IMR-90 (cell line): ENCODE measurements at regions not wholly inside any gene's neighbourhood (a gene's known extent, or its start where the extent isn't known, plus 50 kb on each side); places are given as distances from the start of the nearest gene placed in this dataset.

Experiments
- ATAC-seq: fragments of 200-7000 bp; cut with Tn5 transposase; 2 replicates; pipeline ENCODE4 v1.9.1; 2020; ENCODE audit warnings: low read depth, mild to moderate bottlenecking, moderate library complexity
- BruUV-seq: library from RNA; stranded (reverse); fragments of 400-500 nt; replicated peaks from 2 replicates; lab custom pipeline; 2021; lab: Mats Ljungman, UMichigan
- CTCF ChIA-PET: fragments of 300-600 bp; formaldehyde crosslinking; extraction: SDS; loops from one replicate; lab custom pipeline; 2021; ENCODE audit warnings: antibody characterized with exemption; lab: Yijun Ruan, JAX
- POLR2A ChIA-PET: fragments of 300-600 bp; sonication (Branson Sonifier 250); formaldehyde crosslinking; loops from one replicate; lab custom pipeline; 2022; ENCODE audit warnings: antibody characterized with exemption; ENCODE audit not compliant: unreplicated experiment; lab: Charles Lee
- DNase-seq: peaks from one replicate; pipeline ENCODE4 v3.0.0; 2013
- H2AFZ ChIP-seq: replicated peaks from 2 replicates; pipeline ENCODE3; 2013; ENCODE audit warnings: low read length, mild to moderate bottlenecking; ENCODE audit not compliant: poor library complexity
- H2AK5ac ChIP-seq: 2 replicates; pipeline ENCODE4 v1.6.1; 2013; ENCODE audit warnings: low read depth, low read length, inconsistent platforms
- H2AK9ac ChIP-seq: replicated peaks from 2 replicates; pipeline ENCODE3; 2013; ENCODE audit warnings: mild to moderate bottlenecking, low read depth, low read length, moderate library complexity; ENCODE audit not compliant: poor library complexity
- H2BK120ac ChIP-seq: 2 replicates; pipeline ENCODE4 v1.6.1; 2013; ENCODE audit warnings: low read depth, low read length, inconsistent platforms
- H2BK15ac ChIP-seq: 3 replicates; pipeline ENCODE4 v1.6.1; 2013; ENCODE audit warnings: low read depth, low read length, inconsistent platforms
- H2BK20ac ChIP-seq: 2 replicates; pipeline ENCODE4 v1.6.1; 2013; ENCODE audit warnings: low read depth, mild to moderate bottlenecking, inconsistent platforms, low read length, moderate library complexity
- H2BK5ac ChIP-seq: 2 replicates; pipeline ENCODE4 v1.6.1; 2013; ENCODE audit warnings: mild to moderate bottlenecking, low read depth, low read length, inconsistent platforms; ENCODE audit not compliant: poor library complexity, severe bottlenecking
- H3K14ac ChIP-seq: replicated peaks from 2 replicates; pipeline ENCODE4 v1.6.1; 2013; ENCODE audit warnings: low read depth, low read length, inconsistent platforms
- H3K18ac ChIP-seq: 2 replicates; pipeline ENCODE4 v1.6.1; 2013; ENCODE audit warnings: low read depth, low read length, control low read depth
- H3K23ac ChIP-seq: 2 replicates; pipeline ENCODE4 v1.6.1; 2013; ENCODE audit warnings: low read depth, low read length, inconsistent platforms
- H3K27ac ChIP-seq: 2 replicates; pipeline ENCODE4 v1.5.1; 2013; ENCODE audit warnings: mild to moderate bottlenecking, control low read depth, low read length; ENCODE audit not compliant: insufficient read depth
- H3K27me3 ChIP-seq: 2 replicates; pipeline ENCODE4 v1.6.1; 2013; ENCODE audit warnings: low read length; ENCODE audit not compliant: control insufficient read depth, insufficient read depth
- H3K36me3 ChIP-seq: 2 replicates; pipeline ENCODE4 v1.6.1; 2013; ENCODE audit warnings: low read length, mixed read lengths; ENCODE audit not compliant: control insufficient read depth, insufficient read depth
- H3K4ac ChIP-seq: 2 replicates; pipeline ENCODE4 v1.6.1; 2013; ENCODE audit warnings: low read depth, low read length, inconsistent platforms
- H3K4me1 ChIP-seq: 2 replicates; pipeline ENCODE4 v1.6.1; 2013; ENCODE audit warnings: low read length, mixed read lengths; ENCODE audit not compliant: control insufficient read depth, insufficient read depth
- H3K4me2 ChIP-seq: 2 replicates; pipeline ENCODE4 v1.6.1; 2013; ENCODE audit warnings: low read depth, mild to moderate bottlenecking, control low read depth, low read length, moderate library complexity
- H3K4me3 ChIP-seq: 2 replicates; pipeline ENCODE4 v1.5.1; 2013; ENCODE audit warnings: low read depth, mild to moderate bottlenecking, control low read depth, low read length, moderate library complexity; ENCODE audit not compliant: insufficient read depth
- H3K56ac ChIP-seq: 2 replicates; pipeline ENCODE4 v1.6.1; 2013; ENCODE audit warnings: low read length, inconsistent platforms; ENCODE audit not compliant: insufficient read depth; ENCODE audit errors: extremely low read depth
- H3K79me1 ChIP-seq, 2 experiments: 2 replicates each; pipeline ENCODE4 v1.6.1; 2013; ENCODE audit warnings: low read length in 2 of 2, inconsistent platforms in 1 of 2, low read depth in 1 of 2
- H3K9ac ChIP-seq: 2 replicates; pipeline ENCODE4 v1.6.1; 2013; ENCODE audit warnings: low read depth, low read length, control low read depth
- H3K9me1 ChIP-seq: 2 replicates; pipeline ENCODE4 v1.6.1; 2013; ENCODE audit warnings: low read length, inconsistent platforms; ENCODE audit not compliant: insufficient read depth
- H3K9me3 ChIP-seq: 2 replicates; pipeline ENCODE4 v1.6.1; 2013; ENCODE audit warnings: low read length; ENCODE audit not compliant: control insufficient read depth, insufficient read depth
- H4K20me1 ChIP-seq: 2 replicates; pipeline ENCODE4 v1.6.1; 2013; ENCODE audit warnings: low read length, inconsistent platforms; ENCODE audit not compliant: insufficient read depth
- H4K5ac ChIP-seq: 2 replicates; pipeline ENCODE4 v1.6.1; 2013; ENCODE audit warnings: mild to moderate bottlenecking, low read depth, low read length, control low read depth
- H4K8ac ChIP-seq, 2 experiments: 2 replicates each; pipeline ENCODE4 v1.6.1; 2013; ENCODE audit warnings: low read depth in 2 of 2, low read length in 2 of 2, control low read depth in 1 of 2, inconsistent platforms in 1 of 2
- H4K91ac ChIP-seq: 2 replicates; pipeline ENCODE4 v1.6.1; 2013; ENCODE audit warnings: low read depth, low read length, inconsistent platforms; ENCODE audit not compliant: insufficient read depth
- BHLHE40 ChIP-seq: fragments of 150-350 bp; IDR thresholded peaks from 2 replicates; pipeline ENCODE4 v1.6.1; 2016; ENCODE audit warnings: mild to moderate bottlenecking, low read depth, low read length
- CHD1 ChIP-seq: IDR thresholded peaks from 2 replicates; pipeline ENCODE4 v1.6.1; 2012; ENCODE audit warnings: low read depth, low read length, improper control_type of control experiment
- FOS ChIP-seq: fragments of 150-350 bp; IDR thresholded peaks from 2 replicates; pipeline ENCODE4 v1.6.1; 2016; ENCODE audit warnings: low read depth, low read length
- MXI1 ChIP-seq: IDR thresholded peaks from 2 replicates; pipeline ENCODE4 v1.6.1; 2012; ENCODE audit warnings: low read depth, mild to moderate bottlenecking, low read length, moderate library complexity, borderline replicate concordance
- POLR2A ChIP-seq: IDR thresholded peaks from 2 replicates; pipeline ENCODE4 v1.6.1; 2012; ENCODE audit warnings: mild to moderate bottlenecking, low read depth, low read length
- RAD21 ChIP-seq: IDR thresholded peaks from 2 replicates; pipeline ENCODE4 v1.6.1; 2012; ENCODE audit warnings: low read length, improper control_type of control experiment
- RFX5 ChIP-seq: IDR thresholded peaks from 2 replicates; pipeline ENCODE4 v1.8.0; 2012; ENCODE audit warnings: low read depth, mild to moderate bottlenecking, low read length, moderate library complexity
- USF2 ChIP-seq: fragments of 150-350 bp; IDR thresholded peaks from 2 replicates; pipeline ENCODE4 v1.6.1; 2017; ENCODE audit warnings: mild to moderate bottlenecking, antibody characterized with exemption, low read length, low read depth
- WGBS, 2 experiments: methylation state at CpG; one replicate each; pipeline versions ENCODE4 v1.1.5 to v1.1.7; 2013; ENCODE audit warnings: missing lambda C conversion rate in 2 of 2; ENCODE audit not compliant: insufficient read length in 1 of 2; ENCODE audit errors: extremely low coverage in 2 of 2; 5-methylcytosine and 5-hydroxymethylcytosine counted together
- dilution Hi-C: fragments of 300-500 bp; cut with HindIII; formaldehyde crosslinking; loops from one replicate; pipeline ENCODE4 v1.14.3; 2018; ENCODE audit warnings: low sequenced_read_pairs; ENCODE audit not compliant: unreplicated experiment
- in situ Hi-C: fragments of 300-500 bp; cut with MboI; formaldehyde crosslinking; loops from 3 replicates; pipeline ENCODE4 v1.14.3; 2019; ENCODE audit warnings: low sequenced_read_pairs, inconsistent platforms, mixed read lengths
- intact Hi-C: fragments of 100-400 bp; cut with micrococcal nuclease; formaldehyde crosslinking; loops from 2 replicates; pipeline ENCODE4 v1.10.0; 2022
- TF ChIP-seq, protein P1 (sequence below): fragments of 150-350 bp; IDR thresholded peaks from 2 replicates; pipeline ENCODE4 v1.6.1; 2016; ENCODE audit warnings: low read depth, mild to moderate bottlenecking, low read length, moderate library complexity, borderline replicate concordance

DNA sequence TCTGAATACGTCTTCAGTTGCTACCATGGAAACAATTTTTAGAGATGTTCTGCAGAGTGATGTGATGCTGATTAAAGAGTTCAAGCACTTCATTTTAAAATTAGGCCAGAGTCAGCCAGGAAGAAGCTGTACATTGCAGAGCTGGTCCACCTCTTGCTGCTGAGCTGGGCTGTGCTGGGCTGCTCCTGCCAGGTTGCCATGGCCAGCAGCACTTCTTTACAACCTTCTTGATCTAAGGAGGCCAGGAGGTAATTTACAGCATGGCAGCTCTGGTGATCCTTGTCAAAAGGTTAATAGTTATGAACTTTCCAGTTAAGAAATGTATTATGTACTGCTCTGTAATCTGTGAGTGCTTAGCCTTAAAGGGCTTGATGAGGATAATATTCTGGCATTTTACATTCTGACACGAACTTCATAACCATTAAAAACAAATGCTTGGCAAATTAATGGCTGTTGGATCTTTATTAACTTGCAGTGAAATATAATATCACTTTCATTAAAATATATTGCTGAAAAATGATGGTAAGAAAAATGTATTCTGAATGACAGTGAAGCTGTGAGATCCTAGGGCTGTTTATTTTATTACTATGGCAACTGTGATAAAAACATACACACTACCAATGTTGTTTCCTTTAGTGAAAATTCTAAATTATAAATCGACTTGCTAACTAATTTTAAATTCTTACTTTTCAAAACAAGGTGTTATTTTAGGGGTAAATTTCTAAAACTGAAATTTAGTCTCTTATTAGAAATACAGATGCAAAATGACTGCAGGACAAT is 259.7 kb downstream of the RFPL4B start:
- no CpG with 5 or more reads among the region's 3 CpGs for WGBS, 2 experiments
- H4K8ac ChIP-seq, result no peak overlapping the region
- ChIA-PET POLR2A (no interaction called here), CTCF (no interaction called here)
- no peak overlapping the region for H3K56ac ChIP-seq
- intact Hi-C loops, result no loop called here
- H4K91ac ChIP-seq, result no peak overlapping the region
- no peak for ATAC-seq
- no peaks in the 10 kb centered on the region for H3K9me1 ChIP-seq
- H2AK5ac ChIP-seq, result no peak overlapping the region
- H3K9ac ChIP-seq, result no peak overlapping the region
- no peak overlapping the region for H3K23ac ChIP-seq
- H4K5ac ChIP-seq, result no peak overlapping the region
- no peak for DNase-seq
- peaks cover 7% of the 10 kb centered on the region for H3K9me3 ChIP-seq
- no peak overlapping the region for H2BK5ac ChIP-seq
- no peak overlapping the region for H2AFZ ChIP-seq
- H3K4ac ChIP-seq, result no peak overlapping the region
- H2BK20ac ChIP-seq, result no peak overlapping the region
- no peaks in the 10 kb centered on the region for H3K27me3 ChIP-seq
- H3K27ac ChIP-seq, result no peak overlapping the region
- no peak overlapping the region for H3K14ac ChIP-seq
- in situ Hi-C loops, result no loop called here
- no peak overlapping the region for H2BK120ac ChIP-seq
- TF ChIP-seq BHLHE40 (no peak), FOS (no peak), MXI1 (no peak), RAD21 (no peak), USF2 (no peak), RFX5 (no peak), POLR2A (no peak), CHD1 (no peak)
- TF ChIP-seq, protein P1, sequence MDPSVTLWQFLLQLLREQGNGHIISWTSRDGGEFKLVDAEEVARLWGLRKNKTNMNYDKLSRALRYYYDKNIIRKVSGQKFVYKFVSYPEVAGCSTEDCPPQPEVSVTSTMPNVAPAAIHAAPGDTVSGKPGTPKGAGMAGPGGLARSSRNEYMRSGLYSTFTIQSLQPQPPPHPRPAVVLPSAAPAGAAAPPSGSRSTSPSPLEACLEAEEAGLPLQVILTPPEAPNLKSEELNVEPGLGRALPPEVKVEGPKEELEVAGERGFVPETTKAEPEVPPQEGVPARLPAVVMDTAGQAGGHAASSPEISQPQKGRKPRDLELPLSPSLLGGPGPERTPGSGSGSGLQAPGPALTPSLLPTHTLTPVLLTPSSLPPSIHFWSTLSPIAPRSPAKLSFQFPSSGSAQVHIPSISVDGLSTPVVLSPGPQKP, result no peak
- no peaks in the 10 kb centered on the region for H4K20me1 ChIP-seq
- no peaks in the 10 kb centered on the region for H3K4me1 ChIP-seq
- no peak overlapping the region for H3K18ac ChIP-seq
- H2BK15ac ChIP-seq, result no peak overlapping the region
- dilution Hi-C loops, result no loop called here
- H3K4me2 ChIP-seq, result no peak overlapping the region
- no peak overlapping the region for H3K4me3 ChIP-seq
- no peaks in the 10 kb centered on the region for H3K36me3 ChIP-seq
- no peak overlapping the region for H2AK9ac ChIP-seq
- H3K79me1 ChIP-seq, result no peaks in the 10 kb centered on the region
- BruUV-seq, result no TSS peak
